ENCODE measurements at regions not wholly inside any gene's neighbourhood (a gene's known extent, or its start where the extent isn't known, plus 50 kb on each side); places are given as distances from the start of the nearest gene placed in this dataset.

DNA sequence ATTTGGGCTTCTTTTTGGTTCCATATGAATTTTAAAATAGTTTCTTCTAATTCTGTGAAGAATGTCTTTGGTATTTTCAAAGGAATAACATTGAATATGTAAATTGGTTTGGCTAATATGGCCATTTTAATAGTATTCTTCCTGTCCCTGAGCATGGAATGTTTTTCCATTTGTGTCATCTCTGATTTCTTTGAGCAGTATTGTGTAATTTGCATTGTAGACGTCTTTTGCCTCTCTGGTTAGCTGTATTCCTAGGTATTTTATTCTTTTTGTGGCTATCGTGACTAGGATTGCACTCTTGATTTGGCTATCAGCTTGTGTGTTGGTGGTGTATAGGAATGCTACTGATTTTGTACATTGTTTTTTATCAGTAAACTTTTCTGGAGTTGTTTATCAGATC is 601.9 kb downstream of the SNAPC1 start:
- BruUV-seq (replicated peaks) = no TSS peak
- Histone ChIP-seq H3K27ac (ENCODE audit: extremely low read depth, low read depth, low read length) (no peak overlapping the region), H3K9ac (ENCODE audit: insufficient read depth in 1 of 2, low read depth in 2 of 2, low read length in 2 of 2) (no peak overlapping the region), H3K4me2 (ENCODE audit: insufficient read depth, low read length) (no peak overlapping the region), H2AFZ (ENCODE audit: low read depth, low read length) (no peak overlapping the region), H3K79me2 (ENCODE audit: control insufficient read depth, insufficient read depth, low read length) (no peaks in the 10 kb centered on the region), H3K4me3 (no peak overlapping the region), H4K20me1 (replicated peaks; ENCODE audit: control insufficient read depth, insufficient read depth, low read length) (no peaks in the 10 kb centered on the region), H3K4me1 (replicated peaks in 1 of 2; ENCODE audit: control insufficient read depth in 2 of 2, insufficient read depth in 2 of 2, low read length in 2 of 2) (no peaks in the 10 kb centered on the region), H3K36me3 (ENCODE audit: control insufficient read depth, insufficient read depth, low read length) (no peaks in the 10 kb centered on the region), H3K9me3 (replicated peaks; ENCODE audit: control insufficient read depth, insufficient read depth, low read depth, low read length) (no peaks in the 10 kb centered on the region), H3K9me1 (ENCODE audit: control insufficient read depth, insufficient read depth, low read length) (no peaks in the 10 kb centered on the region), H3K27me3 (ENCODE audit: control insufficient read depth in 2 of 2, insufficient read depth in 2 of 2, low read length in 2 of 2) (no peaks in the 10 kb centered on the region)
- DNase-seq (ENCODE audit: extremely low read depth in 1 of 4, low spot score in 3 of 4) (no peak), ATAC-seq (no peak), FAIRE-seq (no peak)
- CTCF ChIA-PET (ENCODE audit: low intra/inter-chr PET ratio) = no interaction called here
- 0% methylated on average over 2 of the region's 2 CpGs for WGBS (ENCODE audit: insufficient coverage, low coverage, missing lambda C conversion rate)
- in situ Hi-C loops (cut with MboI) = no loop called here
- POLR2A ChIA-PET = interaction anchor here (0.6 kb wide), 1 partner anchor 897 kb away, joined by 3 read pairs; no protein-coding TSS in a partner anchor
- intact Hi-C loops (cut with micrococcal nuclease) = no loop called here
- TF ChIP-seq ZNF140 (CRISPR knock-in tag; IDR thresholded peaks at IDR 0.05) (no peak), RAD51 (IDR thresholded peaks at IDR 0.05; ENCODE audit: borderline replicate concordance, low read depth) (no peak), ZNF785 (CRISPR knock-in tag; IDR thresholded peaks at IDR 0.05) (no peak), ZNF212 (CRISPR knock-in tag; IDR thresholded peaks at IDR 0.05) (no peak), EP300 (IDR thresholded peaks at IDR 0.05; ENCODE audit: low read length) (no peak), POLR2A (conservative IDR thresholded peaks at IDR 0.05) (no peak), NCOR1 (IDR thresholded peaks at IDR 0.05) (no peak), KAT2B (IDR thresholded peaks at IDR 0.05; ENCODE audit: low read depth, low read length) (no peak), STAT5A (IDR thresholded peaks at IDR 0.05; ENCODE audit: borderline replicate concordance, low read length) (no peak), NFE2 (IDR thresholded peaks at IDR 0.05; ENCODE audit: low read depth) (no peak), TOE1 (IDR thresholded peaks at IDR 0.05; ENCODE audit: borderline replicate concordance) (no peak), TOE1 (CRISPR knock-in tag; IDR thresholded peaks at IDR 0.05; ENCODE audit: borderline replicate concordance, low read depth) (no peak), FOS (IDR thresholded peaks at IDR 0.05; ENCODE audit: extremely low read depth, insufficient read length) (no peak), TRIM24 (IDR thresholded peaks at IDR 0.05) (no peak)
- TF ChIP-seq, protein P1, sequence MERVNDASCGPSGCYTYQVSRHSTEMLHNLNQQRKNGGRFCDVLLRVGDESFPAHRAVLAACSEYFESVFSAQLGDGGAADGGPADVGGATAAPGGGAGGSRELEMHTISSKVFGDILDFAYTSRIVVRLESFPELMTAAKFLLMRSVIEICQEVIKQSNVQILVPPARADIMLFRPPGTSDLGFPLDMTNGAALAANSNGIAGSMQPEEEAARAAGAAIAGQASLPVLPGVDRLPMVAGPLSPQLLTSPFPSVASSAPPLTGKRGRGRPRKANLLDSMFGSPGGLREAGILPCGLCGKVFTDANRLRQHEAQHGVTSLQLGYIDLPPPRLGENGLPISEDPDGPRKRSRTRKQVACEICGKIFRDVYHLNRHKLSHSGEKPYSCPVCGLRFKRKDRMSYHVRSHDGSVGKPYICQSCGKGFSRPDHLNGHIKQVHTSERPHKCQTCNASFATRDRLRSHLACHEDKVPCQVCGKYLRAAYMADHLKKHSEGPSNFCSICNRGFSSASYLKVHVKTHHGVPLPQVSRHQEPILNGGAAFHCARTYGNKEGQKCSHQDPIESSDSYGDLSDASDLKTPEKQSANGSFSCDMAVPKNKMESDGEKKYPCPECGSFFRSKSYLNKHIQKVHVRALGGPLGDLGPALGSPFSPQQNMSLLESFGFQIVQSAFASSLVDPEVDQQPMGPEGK (CRISPR knock-in tag; IDR thresholded peaks at IDR 0.05; ENCODE audit: borderline replicate concordance) = no peak
- TF ChIP-seq, protein P2, sequence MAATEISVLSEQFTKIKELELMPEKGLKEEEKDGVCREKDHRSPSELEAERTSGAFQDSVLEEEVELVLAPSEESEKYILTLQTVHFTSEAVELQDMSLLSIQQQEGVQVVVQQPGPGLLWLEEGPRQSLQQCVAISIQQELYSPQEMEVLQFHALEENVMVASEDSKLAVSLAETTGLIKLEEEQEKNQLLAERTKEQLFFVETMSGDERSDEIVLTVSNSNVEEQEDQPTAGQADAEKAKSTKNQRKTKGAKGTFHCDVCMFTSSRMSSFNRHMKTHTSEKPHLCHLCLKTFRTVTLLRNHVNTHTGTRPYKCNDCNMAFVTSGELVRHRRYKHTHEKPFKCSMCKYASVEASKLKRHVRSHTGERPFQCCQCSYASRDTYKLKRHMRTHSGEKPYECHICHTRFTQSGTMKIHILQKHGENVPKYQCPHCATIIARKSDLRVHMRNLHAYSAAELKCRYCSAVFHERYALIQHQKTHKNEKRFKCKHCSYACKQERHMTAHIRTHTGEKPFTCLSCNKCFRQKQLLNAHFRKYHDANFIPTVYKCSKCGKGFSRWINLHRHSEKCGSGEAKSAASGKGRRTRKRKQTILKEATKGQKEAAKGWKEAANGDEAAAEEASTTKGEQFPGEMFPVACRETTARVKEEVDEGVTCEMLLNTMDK (IDR thresholded peaks at IDR 0.05; ENCODE audit: borderline replicate concordance, insufficient read depth, low read depth, low read length, poor library complexity, severe bottlenecking) = no peak
- TF ChIP-seq, protein P3, sequence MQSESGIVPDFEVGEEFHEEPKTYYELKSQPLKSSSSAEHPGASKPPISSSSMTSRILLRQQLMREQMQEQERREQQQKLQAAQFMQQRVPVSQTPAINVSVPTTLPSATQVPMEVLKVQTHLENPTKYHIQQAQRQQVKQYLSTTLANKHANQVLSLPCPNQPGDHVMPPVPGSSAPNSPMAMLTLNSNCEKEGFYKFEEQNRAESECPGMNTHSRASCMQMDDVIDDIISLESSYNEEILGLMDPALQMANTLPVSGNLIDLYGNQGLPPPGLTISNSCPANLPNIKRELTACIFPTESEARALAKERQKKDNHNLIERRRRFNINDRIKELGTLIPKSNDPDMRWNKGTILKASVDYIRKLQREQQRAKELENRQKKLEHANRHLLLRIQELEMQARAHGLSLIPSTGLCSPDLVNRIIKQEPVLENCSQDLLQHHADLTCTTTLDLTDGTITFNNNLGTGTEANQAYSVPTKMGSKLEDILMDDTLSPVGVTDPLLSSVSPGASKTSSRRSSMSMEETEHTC (IDR thresholded peaks at IDR 0.05) = no peak
- TF ChIP-seq, protein P4, sequence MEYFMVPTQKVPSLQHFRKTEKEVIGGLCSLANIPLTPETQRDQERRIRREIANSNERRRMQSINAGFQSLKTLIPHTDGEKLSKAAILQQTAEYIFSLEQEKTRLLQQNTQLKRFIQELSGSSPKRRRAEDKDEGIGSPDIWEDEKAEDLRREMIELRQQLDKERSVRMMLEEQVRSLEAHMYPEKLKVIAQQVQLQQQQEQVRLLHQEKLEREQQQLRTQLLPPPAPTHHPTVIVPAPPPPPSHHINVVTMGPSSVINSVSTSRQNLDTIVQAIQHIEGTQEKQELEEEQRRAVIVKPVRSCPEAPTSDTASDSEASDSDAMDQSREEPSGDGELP (CRISPR knock-in tag; IDR thresholded peaks at IDR 0.05; ENCODE audit: borderline replicate concordance) = no peak
